Activated T-cell treated with anti-CD3 and anti-CD28 coated beads, Interleukin-2, amount 50 U/mL, for 4 hours (primary cell): ENCODE measurements at regions not wholly inside any gene's neighbourhood (a gene's known extent, or its start where the extent isn't known, plus 50 kb on each side); places are given as distances from the start of the nearest gene placed in this dataset.

Experiments
- ATAC-seq, 2 donors: fragments of 200-7000 bp; cut with Tn5 transposase; one replicate each; pipeline ENCODE4 v1.10.0; 2021
- DNase-seq: peaks from one replicate; pipeline ENCODE4 v3.0.0-alpha.2; 2020
- H3K27me3 Mint-ChIP-seq: one replicate; pipeline ENCODE4 v1.8.0; 2021; ENCODE audit warnings: low read depth, mixed read lengths
- H3K36me3 Mint-ChIP-seq: one replicate; pipeline ENCODE4 v1.8.0; 2022; ENCODE audit warnings: mixed read lengths; ENCODE audit not compliant: insufficient read depth
- H3K4me1 Mint-ChIP-seq: one replicate; pipeline ENCODE4 v1.8.0; 2021; ENCODE audit warnings: low read depth, mixed read lengths
- H3K4me3 Mint-ChIP-seq: one replicate; pipeline ENCODE4 v1.8.0; 2021; ENCODE audit warnings: mild to moderate bottlenecking, moderate library complexity, mixed read lengths
- H3K9me3 Mint-ChIP-seq: one replicate; pipeline ENCODE4 v1.8.0; 2021; ENCODE audit warnings: mixed read lengths

DNA sequence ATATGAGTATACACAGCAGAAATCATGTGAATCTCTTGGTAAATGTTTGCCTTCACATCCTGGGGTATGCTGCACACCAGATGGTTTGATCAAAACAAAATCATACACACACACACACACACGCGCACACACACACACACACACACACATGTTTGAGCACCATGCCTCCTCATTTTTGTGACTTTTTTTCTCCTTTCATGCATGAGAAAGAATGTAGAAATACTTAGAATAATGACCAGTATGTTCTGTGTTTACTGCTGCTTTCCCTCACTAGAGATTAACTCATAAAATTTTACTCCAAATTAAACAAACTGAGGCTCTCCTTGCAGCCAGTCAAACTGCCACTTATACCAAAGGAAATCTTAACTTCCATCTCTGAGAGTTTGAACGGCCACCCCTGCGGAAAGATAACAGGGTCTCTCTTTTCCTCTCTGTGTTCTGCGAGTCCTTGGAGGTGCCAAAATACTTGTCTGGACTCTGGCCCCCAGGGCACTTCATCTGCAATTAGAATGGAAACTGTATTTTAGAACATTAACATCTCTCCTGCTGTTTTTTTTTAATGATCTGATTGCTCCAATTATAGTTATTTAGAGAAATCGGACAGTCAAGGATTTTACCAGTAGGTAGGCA lies 320.8 kb upstream of the NFE2L3 start:
- Mint-ChIP-seq H3K27me3 (peaks cover 13% of the 10 kb centered on the region), H3K36me3 (no peaks in the 10 kb centered on the region), H3K4me1 (no peaks in the 10 kb centered on the region), H3K9me3 (no peaks in the 10 kb centered on the region), H3K4me3 (no peak overlapping the region)
- no peak for DNase-seq
- no peak for ATAC-seq

DNA sequence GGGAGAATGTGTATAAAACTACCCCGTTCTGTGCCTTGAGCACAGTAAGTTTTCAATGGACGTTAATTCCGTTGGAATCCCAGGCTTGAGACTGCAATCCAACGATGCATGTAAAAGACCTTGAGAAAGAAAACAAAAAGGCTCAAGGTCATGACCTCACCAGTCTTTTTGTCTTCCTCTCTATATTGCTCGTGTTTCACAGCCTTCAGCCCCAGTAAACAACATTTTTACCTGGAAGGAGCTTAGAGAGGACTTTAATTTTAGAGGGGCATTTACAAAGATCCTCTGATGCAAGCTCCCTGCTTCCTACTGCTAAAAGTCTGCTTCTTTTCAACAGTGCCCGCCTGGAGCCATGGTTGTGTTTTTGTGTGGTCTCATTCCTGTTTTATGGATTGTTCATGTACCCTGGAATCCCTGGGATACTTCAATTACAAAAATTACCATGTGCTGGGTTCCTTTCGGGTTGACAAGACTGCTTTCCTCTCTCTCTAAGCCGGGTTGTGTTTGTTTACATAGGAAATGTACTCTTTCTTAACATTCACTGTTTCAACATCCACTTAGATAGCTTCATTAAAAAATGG lies 320.1 kb upstream of the NFE2L3 start:
- Mint-ChIP-seq H3K4me1 (no peaks in the 10 kb centered on the region), H3K36me3 (no peaks in the 10 kb centered on the region), H3K4me3 (no peak overlapping the region), H3K9me3 (no peaks in the 10 kb centered on the region), H3K27me3 (peaks cover 13% of the 10 kb centered on the region)
- no peak for DNase-seq
- no peak for ATAC-seq

DNA sequence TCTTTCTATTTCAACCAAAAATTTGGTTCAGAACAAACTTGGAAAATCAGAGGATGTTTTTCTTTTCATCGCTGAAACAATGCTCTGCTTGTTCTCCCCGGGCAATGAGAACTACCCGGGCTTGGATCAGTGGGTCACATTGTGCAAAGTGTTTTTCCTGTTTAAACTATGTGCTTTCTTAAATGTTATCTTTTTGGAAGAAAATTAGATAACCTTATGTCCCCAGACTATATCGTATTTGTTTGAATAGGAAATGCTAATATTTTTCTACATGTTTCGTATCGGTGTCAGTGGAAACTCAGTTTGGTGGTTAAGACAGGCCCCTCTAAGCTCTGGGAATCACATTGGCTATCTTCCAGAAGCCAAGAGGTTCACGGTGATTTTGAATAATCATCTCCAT lies 319.5 kb upstream of the NFE2L3 start:
- H3K4me3 Mint-ChIP-seq: no peak overlapping the region
- no peaks in the 10 kb centered on the region for H3K36me3 Mint-ChIP-seq
- H3K27me3 Mint-ChIP-seq: peaks cover 13% of the 10 kb centered on the region
- H3K4me1 Mint-ChIP-seq: no peaks in the 10 kb centered on the region
- no peaks in the 10 kb centered on the region for H3K9me3 Mint-ChIP-seq
- no peak for DNase-seq
- no peak for ATAC-seq

DNA sequence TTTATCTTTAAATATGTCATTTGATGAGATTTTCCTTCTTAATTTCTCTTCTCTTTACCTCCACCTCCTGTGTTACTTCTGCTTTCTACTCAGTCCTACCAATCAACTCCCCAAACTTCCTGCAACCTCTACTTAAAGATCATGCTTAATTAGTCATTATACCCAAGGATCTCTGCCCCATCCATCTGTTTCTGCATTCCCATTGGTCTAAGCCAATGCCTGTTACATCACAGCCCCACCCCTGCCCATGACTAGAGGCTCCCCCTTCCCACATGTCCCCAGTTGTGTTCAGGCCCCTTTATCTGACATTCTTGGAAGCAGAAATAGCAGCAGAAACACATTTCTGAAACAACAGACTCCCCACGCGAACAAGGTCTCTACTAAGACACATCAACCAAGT lies 319.1 kb upstream of the NFE2L3 start:
- ATAC-seq (no peak), DNase-seq (no peak)
- H3K27me3 Mint-ChIP-seq: peaks cover 12% of the 10 kb centered on the region
- no peaks in the 10 kb centered on the region for H3K36me3 Mint-ChIP-seq
- no peaks in the 10 kb centered on the region for H3K9me3 Mint-ChIP-seq
- H3K4me1 Mint-ChIP-seq: no peaks in the 10 kb centered on the region
- no peak overlapping the region for H3K4me3 Mint-ChIP-seq

DNA sequence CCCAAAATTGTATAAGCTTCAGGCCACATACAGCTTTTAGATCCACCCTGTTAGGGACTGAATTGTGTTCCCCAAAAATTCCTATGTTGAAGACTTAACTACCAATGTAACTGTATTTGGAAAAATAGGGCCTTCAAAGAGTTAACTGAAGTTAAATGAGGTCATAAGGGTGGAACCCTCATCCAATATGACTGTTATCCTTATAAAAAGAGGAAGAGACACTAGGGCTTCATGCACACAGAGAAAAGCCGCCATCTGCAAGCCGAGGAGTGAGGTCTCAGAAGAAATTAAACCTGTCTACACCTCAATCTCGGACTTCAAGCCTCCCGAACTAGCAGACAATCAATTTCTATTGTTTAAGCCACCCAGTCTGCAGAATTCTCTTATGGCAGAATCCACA lies 317.9 kb upstream of the NFE2L3 start:
- Mint-ChIP-seq H3K4me3 (no peak overlapping the region), H3K9me3 (no peaks in the 10 kb centered on the region), H3K4me1 (no peaks in the 10 kb centered on the region), H3K27me3 (peaks cover 20% of the 10 kb centered on the region), H3K36me3 (no peaks in the 10 kb centered on the region)
- DNase-seq: no peak
- ATAC-seq: no peak

DNA sequence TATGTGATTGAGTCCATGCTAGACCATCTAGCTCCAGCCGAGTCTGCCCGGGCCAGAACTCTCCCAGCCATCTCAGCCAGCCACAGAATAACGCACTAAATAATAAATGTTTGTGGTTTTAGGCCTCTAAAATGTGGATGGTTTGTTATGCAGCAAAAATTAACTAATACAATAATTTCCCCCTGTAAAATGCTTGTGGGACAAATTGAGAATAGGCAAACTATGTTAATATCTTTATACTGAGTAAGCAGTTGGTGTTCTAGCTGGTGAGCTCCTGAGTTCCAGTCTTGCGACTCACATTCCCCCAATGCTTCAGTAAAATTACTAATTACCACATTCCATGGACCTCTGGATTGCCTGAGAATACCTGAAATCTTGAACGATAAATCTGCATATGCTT lies 316.8 kb upstream of the NFE2L3 start:
- H3K9me3 Mint-ChIP-seq: no peaks in the 10 kb centered on the region
- H3K27me3 Mint-ChIP-seq: peaks cover 18% of the 10 kb centered on the region
- H3K36me3 Mint-ChIP-seq: no peaks in the 10 kb centered on the region
- H3K4me1 Mint-ChIP-seq: no peaks in the 10 kb centered on the region
- H3K4me3 Mint-ChIP-seq: no peak overlapping the region
- no peak for DNase-seq
- no peak for ATAC-seq

DNA sequence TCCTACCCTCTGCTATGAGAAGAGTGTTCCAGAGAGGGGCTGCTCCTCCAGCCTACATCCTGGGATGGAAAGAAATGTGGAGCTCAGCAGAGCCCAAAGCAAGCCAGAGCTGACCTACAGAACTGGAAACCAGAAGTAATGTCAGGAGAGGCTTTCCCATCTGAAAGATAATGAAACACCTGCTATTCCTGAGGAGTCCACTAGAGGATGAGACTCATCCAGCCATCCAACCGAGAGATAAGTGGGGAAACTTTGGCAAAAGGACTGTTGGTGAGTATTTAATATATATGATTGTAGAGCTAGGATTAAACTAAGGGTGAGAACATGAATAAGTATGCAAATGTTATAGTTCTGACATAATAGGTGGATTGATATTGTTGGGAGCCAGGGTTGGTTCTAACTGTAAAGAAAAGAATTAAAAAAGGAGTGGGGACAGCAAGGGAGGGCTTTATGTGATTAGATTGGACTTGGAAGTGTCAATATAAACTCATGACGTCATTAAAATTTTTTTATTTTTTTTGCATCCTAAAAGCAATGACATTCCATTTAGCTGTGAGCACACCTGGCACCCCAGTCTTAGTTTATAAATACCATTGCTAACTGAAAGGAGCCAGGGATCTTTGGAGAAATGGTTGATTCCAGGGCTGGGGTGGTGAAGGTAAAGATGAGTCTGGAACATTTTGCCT lies 312.8 kb upstream of the NFE2L3 start:
- no peaks in the 10 kb centered on the region for H3K36me3 Mint-ChIP-seq
- H3K27me3 Mint-ChIP-seq: peaks cover 15% of the 10 kb centered on the region
- DNase-seq (no peak), ATAC-seq (no peak)
- H3K4me3 Mint-ChIP-seq: no peak overlapping the region
- H3K9me3 Mint-ChIP-seq: no peaks in the 10 kb centered on the region
- H3K4me1 Mint-ChIP-seq: no peaks in the 10 kb centered on the region

DNA sequence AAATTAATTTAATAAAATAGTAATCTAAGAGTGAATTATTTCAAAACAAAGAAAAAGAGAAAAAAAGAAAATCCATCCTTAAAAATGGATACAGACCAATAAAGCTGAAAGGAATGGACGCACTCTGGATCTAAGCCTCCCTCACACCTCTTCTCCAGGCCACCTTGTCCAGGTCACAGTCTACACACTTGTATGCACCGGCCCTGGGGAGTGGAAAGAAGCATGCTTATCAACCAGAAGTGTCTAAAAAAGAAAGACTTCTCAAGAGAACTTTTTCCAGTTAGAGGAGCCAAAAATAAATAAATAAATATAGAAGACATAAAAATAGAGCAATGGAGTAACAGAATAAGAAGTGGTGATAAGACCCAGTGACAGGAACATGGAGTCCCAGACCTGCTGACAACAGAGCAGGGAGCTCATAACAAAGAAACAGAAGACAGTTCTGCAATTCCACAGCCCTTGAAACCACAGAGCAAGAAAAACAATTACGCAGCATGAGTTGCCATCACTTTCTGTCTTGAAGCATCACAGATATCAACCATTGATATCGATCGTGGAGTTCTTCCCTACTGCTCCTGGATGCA lies 311.7 kb upstream of the NFE2L3 start:
- peaks cover 18% of the 10 kb centered on the region for H3K27me3 Mint-ChIP-seq
- H3K4me1 Mint-ChIP-seq: no peaks in the 10 kb centered on the region
- no peaks in the 10 kb centered on the region for H3K36me3 Mint-ChIP-seq
- ATAC-seq (no peak), DNase-seq (no peak)
- no peaks in the 10 kb centered on the region for H3K9me3 Mint-ChIP-seq
- no peak overlapping the region for H3K4me3 Mint-ChIP-seq

DNA sequence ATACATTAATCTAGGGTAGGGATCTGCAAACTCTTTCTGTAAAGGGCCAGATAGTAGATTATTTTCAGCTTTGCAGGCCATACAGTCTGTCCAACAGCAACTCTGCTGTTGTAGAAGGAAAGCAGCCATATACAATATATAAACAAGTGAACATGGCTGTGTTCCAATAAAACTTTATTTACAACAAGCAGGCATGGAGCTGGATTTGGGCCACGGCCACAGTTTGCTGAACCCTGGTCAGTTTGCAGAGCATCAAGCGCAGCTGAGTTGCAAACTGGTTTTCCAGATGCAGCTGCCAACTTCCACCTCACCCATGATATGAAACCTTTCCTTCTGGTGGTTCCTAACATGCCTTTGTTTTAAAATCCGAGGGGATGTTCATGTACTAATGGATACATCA lies 310.4 kb upstream of the NFE2L3 start:
- DNase-seq (no peak), ATAC-seq (no peak)
- H3K9me3 Mint-ChIP-seq: no peaks in the 10 kb centered on the region
- no peaks in the 10 kb centered on the region for H3K4me1 Mint-ChIP-seq
- no peak overlapping the region for H3K4me3 Mint-ChIP-seq
- H3K36me3 Mint-ChIP-seq: no peaks in the 10 kb centered on the region
- peaks cover 22% of the 10 kb centered on the region for H3K27me3 Mint-ChIP-seq

DNA sequence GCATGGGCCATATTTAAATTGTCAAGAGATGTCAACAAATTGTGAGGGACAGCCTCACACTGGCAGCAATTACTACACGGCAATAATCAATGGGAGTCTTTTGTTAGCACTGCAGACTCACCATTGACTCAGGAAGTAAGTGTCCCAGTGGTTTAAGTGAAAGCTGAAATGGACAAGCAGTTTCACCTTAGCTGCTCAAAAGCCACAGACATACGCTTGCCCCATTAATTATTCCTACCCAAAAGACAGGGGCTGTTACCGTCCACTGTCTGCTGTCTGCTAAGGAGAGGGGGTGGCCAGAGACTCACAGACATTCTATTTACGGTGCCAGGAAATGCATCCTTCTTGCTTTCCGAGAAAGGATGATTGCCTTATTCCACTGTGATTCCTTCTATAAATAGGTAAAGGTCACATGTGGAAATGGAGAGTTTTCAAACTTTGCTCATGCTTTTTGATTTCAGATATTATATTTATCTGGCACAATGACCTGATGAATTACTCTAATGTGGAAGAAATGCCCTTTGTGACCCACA lies 309.7 kb upstream of the NFE2L3 start:
- no peaks in the 10 kb centered on the region for H3K9me3 Mint-ChIP-seq
- no peaks in the 10 kb centered on the region for H3K36me3 Mint-ChIP-seq
- no peaks in the 10 kb centered on the region for H3K4me1 Mint-ChIP-seq
- H3K27me3 Mint-ChIP-seq: peaks cover 29% of the 10 kb centered on the region
- H3K4me3 Mint-ChIP-seq: no peak overlapping the region
- ATAC-seq (no peak), DNase-seq (no peak)

DNA sequence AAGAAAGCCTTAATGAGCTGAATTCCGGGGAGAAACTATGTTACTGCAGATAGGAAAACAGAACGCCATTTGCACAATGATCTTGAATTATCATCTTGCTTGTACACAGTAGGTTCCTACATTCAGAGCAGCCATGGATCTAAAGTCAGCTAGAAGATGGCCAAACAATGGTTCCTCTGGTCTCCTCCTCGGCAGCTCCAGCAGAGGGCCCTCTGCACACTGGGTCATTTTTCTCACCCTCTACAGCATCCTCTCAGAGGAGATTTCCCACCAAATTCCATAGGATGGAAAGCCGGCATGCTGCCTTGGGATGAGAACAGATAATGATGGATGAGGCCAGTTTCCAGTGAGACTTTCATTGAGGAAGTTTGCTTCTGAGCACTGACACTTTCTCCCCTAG lies 308.5 kb upstream of the NFE2L3 start:
- no peak overlapping the region for H3K4me3 Mint-ChIP-seq
- no peaks in the 10 kb centered on the region for H3K9me3 Mint-ChIP-seq
- no peaks in the 10 kb centered on the region for H3K4me1 Mint-ChIP-seq
- no peak for ATAC-seq
- H3K36me3 Mint-ChIP-seq: no peaks in the 10 kb centered on the region
- no peak for DNase-seq
- H3K27me3 Mint-ChIP-seq: peaks cover 27% of the 10 kb centered on the region

DNA sequence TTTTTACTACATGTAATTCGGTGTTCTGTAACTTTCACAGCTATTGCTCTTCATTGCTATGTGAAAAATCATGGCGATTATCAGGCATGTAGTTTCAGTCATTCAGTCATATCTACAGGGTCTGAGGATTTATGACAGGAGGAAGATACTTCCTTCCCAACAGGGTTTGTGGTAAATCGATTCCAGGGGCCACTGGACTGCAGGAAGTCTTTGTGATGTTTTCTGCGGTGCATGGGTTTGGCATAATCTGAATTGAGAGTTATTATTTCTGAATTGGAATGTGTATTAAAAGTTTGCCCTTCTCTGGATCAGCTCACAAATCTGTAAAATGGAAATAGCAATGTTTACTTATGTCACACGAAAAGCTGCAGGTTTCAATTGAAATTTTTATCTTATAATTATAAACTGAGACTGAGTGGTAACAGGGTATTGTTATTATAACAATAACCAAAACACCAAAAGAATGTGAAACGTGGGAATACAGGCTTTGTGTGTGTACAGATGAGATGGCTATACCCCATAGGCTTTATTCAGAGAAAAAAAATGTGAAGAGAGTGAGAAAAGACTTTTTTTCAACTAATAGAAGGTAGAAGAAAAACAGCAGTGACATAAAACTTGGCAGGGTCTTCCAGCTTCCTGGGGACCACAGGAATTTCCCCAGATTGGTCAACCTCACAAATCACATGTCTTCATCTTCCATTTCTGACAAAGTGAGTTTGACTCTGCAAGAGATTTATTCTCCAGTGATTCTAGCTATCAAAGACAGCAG lies 307.7 kb upstream of the NFE2L3 start:
- H3K9me3 Mint-ChIP-seq: no peaks in the 10 kb centered on the region
- no peak for DNase-seq
- ATAC-seq: no peak
- no peaks in the 10 kb centered on the region for H3K4me1 Mint-ChIP-seq
- no peaks in the 10 kb centered on the region for H3K36me3 Mint-ChIP-seq
- H3K4me3 Mint-ChIP-seq: no peak overlapping the region
- peaks cover 25% of the 10 kb centered on the region for H3K27me3 Mint-ChIP-seq

DNA sequence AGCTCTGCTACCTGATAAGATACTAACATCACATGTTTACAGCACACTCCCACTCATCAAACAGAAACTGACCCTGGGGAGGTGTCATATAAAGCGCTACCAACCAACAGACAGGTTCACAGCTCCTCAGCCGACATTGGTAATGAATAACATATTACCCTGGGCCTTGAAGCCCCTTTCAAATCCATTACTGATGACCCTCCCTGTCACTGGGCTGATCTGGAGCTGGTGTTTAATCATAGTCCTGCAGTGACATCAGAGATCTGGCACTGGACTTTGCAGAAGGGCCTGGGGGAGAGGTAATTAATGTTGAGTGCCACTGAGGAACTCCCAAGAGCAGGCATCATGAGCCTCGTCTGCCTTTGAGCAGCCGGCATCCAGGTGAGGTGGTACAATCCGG lies 306.5 kb upstream of the NFE2L3 start:
- H3K9me3 Mint-ChIP-seq: no peaks in the 10 kb centered on the region
- peaks cover 32% of the 10 kb centered on the region for H3K27me3 Mint-ChIP-seq
- no peak overlapping the region for H3K4me3 Mint-ChIP-seq
- ATAC-seq (no peak), DNase-seq (no peak)
- H3K4me1 Mint-ChIP-seq: no peaks in the 10 kb centered on the region
- H3K36me3 Mint-ChIP-seq: no peaks in the 10 kb centered on the region

DNA sequence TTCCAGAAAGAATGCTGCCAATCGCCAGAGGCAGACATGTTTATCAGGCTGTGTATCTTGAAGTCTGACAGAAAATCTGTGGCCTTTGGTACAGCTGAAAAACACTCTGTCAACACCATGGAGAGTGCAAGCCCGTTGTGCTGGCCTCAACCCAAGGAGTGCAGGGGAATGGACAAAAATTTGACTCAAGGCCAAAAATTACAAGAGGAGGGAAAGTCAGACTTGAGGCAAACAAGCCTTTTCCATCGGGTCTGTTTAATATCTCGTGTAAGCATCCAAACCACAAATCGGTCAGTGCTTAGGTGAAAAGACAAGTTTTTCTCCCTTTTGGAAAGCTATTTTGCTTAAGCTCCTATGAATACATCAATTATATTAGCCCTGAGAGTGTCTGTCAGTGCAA lies 305.3 kb upstream of the NFE2L3 start:
- H3K9me3 Mint-ChIP-seq: no peaks in the 10 kb centered on the region
- DNase-seq (no peak), ATAC-seq (no peak)
- peaks cover 3% of the 10 kb centered on the region for H3K4me1 Mint-ChIP-seq
- no peak overlapping the region for H3K4me3 Mint-ChIP-seq
- no peaks in the 10 kb centered on the region for H3K36me3 Mint-ChIP-seq
- peaks cover 42% of the 10 kb centered on the region for H3K27me3 Mint-ChIP-seq
